PC-9 (cell line): ENCODE measurements at regions not wholly inside any gene's neighbourhood (a gene's known extent, or its start where the extent isn't known, plus 50 kb on each side); places are given as distances from the start of the nearest gene placed in this dataset.

Source experiments
- BruUV-seq: library from RNA; stranded (reverse); fragments of 400-500 nt; replicated peaks from 2 replicates; lab custom pipeline; 2021; lab: Mats Ljungman, UMichigan
- CTCF ChIA-PET: fragments of 300-600 bp; sonication (Branson Sonifier 250); formaldehyde crosslinking; loops from one replicate; lab custom pipeline; 2022; ENCODE audit warnings: antibody characterized with exemption; lab: Charles Lee
- POLR2A ChIA-PET: fragments of 300-600 bp; sonication (Branson Sonifier 250); formaldehyde crosslinking; loops from one replicate; lab custom pipeline; 2022; ENCODE audit warnings: antibody characterized with exemption; ENCODE audit not compliant: unreplicated experiment; lab: Charles Lee
- DNase-seq, 2 experiments: peaks; one replicate each; pipeline versions ENCODE4 v3.0.0 to v3.0.0-alpha.2; 2015 to 2022; ENCODE audit warnings: mixed read lengths in 1 of 2
- H2AFZ ChIP-seq: fragments of 200-600 bp; sonication (generic); 2 replicates; pipeline ENCODE4 v1.8.1; 2017; ENCODE audit warnings: antibody characterized with exemption
- H3F3A ChIP-seq: fragments of 200-600 bp; sonication (generic); 2 replicates; pipeline ENCODE4 v1.8.1; 2017; ENCODE audit warnings: antibody characterized with exemption, mild to moderate bottlenecking, low read depth; ENCODE audit not compliant: insufficient read depth
- H3K27ac ChIP-seq: fragments of 200-600 bp; sonication (generic); 2 replicates; pipeline ENCODE4 v1.6.1; 2016; ENCODE audit warnings: mixed run types
- H3K27me3 ChIP-seq: fragments of 200-600 bp; sonication (generic); 2 replicates; pipeline ENCODE4 v1.6.1; 2016; ENCODE audit warnings: low read depth, mixed run types; ENCODE audit not compliant: insufficient read depth
- H3K36me3 ChIP-seq: fragments of 200-600 bp; sonication (generic); 2 replicates; pipeline ENCODE4 v1.6.1; 2016; ENCODE audit warnings: low read depth, mixed run types
- H3K4me1 ChIP-seq: fragments of 200-600 bp; sonication (generic); replicated peaks from 2 replicates; pipeline ENCODE4 v1.6.1; 2016; ENCODE audit warnings: mixed run types; ENCODE audit not compliant: insufficient read depth
- H3K4me2 ChIP-seq: fragments of 200-600 bp; sonication (generic); 2 replicates; pipeline ENCODE4 v1.6.1; 2017; ENCODE audit warnings: mixed run types
- H3K4me3 ChIP-seq: fragments of 200-600 bp; sonication (generic); 2 replicates; pipeline ENCODE4 v1.6.1; 2016; ENCODE audit warnings: mixed run types
- H3K79me2 ChIP-seq: fragments of 200-600 bp; sonication (generic); 2 replicates; pipeline ENCODE4 v1.6.1; 2017; ENCODE audit warnings: low read depth, mixed run types
- H3K9me2 ChIP-seq: fragments of 200-600 bp; sonication (generic); 2 replicates; pipeline ENCODE4 v1.8.1; 2017; ENCODE audit warnings: mild to moderate bottlenecking; ENCODE audit not compliant: insufficient read depth
- H3K9me3 ChIP-seq: fragments of 200-600 bp; sonication (generic); 2 replicates; pipeline ENCODE4 v1.8.1; 2016; ENCODE audit warnings: low read depth; ENCODE audit not compliant: insufficient read depth
- H4K20me1 ChIP-seq: fragments of 200-600 bp; sonication (generic); 2 replicates; pipeline ENCODE4 v1.8.1; 2017; ENCODE audit not compliant: insufficient read depth
- EZH2 ChIP-seq: fragments of 200-600 bp; sonication (generic); IDR thresholded peaks from 2 replicates; pipeline ENCODE4 v1.8.0; 2017; ENCODE audit warnings: antibody characterized with exemption, low read depth
- intact Hi-C: fragments of 100-400 bp; cut with micrococcal nuclease; formaldehyde crosslinking; loops from one replicate; pipeline ENCODE4 v1.10.0; 2022; ENCODE audit not compliant: unreplicated experiment
- TF ChIP-seq, protein P1 (sequence below): fragments of 200-600 bp; sonication (generic); conservative IDR thresholded peaks from 2 replicates; pipeline ENCODE4 v1.6.1; 2017; ENCODE audit warnings: mixed run types, antibody characterized with exemption, mild to moderate bottlenecking, moderate library complexity

DNA sequence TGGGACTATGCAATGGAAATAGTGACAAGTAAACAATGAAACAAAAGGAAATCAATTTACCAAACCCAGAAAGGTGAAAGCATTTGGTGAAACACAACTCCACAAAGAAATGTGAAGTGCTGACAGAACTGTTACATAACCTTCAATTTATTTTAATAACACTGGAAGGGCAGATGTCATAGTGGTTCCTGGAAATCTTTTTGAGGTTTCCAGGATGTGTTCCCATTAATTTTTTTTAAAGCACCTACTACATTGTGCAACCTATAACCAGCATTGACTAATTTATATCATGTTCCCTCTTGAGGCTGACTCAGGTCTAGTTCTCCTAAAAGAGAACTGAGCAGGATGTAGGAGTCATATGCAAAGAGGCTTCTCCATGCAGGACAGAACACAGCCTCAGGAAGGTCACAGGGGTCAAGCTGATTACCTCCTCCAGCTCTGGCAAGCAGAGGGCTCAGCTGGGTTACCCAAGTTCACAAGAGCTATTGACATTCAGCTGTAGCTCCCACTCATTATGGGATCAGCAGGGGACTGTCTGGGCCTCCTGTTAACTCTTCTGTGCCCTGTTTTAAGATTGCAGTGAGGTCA, 157.1 kb upstream of the NRIP1 start:
- Histone ChIP-seq H3K9me3 (peaks cover 18% of the 10 kb centered on the region), H3F3A (peaks cover 24% of the 10 kb centered on the region), H3K27ac (peak overlapping the region; percentile 61), H3K4me3 (no peak overlapping the region), H3K27me3 (no peaks in the 10 kb centered on the region), H3K4me2 (peak overlapping the region; percentile 32), H4K20me1 (no peaks in the 10 kb centered on the region), H3K36me3 (no peaks in the 10 kb centered on the region), H2AFZ (no peak overlapping the region), H3K79me2 (no peaks in the 10 kb centered on the region), H3K9me2 (no peaks in the 10 kb centered on the region), H3K4me1 (peaks cover 44% of the 10 kb centered on the region)
- DNase-seq = peak; percentile 21 to 82
- TF ChIP-seq, protein P1, sequence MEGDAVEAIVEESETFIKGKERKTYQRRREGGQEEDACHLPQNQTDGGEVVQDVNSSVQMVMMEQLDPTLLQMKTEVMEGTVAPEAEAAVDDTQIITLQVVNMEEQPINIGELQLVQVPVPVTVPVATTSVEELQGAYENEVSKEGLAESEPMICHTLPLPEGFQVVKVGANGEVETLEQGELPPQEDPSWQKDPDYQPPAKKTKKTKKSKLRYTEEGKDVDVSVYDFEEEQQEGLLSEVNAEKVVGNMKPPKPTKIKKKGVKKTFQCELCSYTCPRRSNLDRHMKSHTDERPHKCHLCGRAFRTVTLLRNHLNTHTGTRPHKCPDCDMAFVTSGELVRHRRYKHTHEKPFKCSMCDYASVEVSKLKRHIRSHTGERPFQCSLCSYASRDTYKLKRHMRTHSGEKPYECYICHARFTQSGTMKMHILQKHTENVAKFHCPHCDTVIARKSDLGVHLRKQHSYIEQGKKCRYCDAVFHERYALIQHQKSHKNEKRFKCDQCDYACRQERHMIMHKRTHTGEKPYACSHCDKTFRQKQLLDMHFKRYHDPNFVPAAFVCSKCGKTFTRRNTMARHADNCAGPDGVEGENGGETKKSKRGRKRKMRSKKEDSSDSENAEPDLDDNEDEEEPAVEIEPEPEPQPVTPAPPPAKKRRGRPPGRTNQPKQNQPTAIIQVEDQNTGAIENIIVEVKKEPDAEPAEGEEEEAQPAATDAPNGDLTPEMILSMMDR = no peak
- TF ChIP-seq EZH2 = no peak
- ChIA-PET CTCF (no interaction called here), POLR2A (no interaction called here)
- intact Hi-C loops = no loop called here
- no TSS peak for BruUV-seq

DNA sequence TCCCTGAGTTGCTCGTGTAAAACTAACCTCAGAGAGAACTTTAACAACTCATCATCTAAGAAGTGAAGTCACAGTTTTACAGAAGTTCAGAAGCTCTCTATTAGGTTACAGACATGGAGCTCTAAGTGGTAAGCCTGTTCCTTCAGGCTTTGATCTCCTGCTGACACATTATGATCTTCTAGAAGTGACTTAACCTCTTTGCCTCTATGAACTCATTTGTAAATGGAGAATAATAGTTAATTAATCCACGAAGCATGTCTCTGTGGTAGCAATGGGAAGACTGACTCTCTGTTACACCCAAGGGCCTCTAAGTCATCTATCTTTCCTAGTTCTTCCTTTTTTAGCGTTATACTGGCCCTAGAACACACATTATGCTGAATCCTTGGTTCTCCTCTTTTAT, 157.9 kb upstream of the NRIP1 start:
- BruUV-seq = no TSS peak

DNA sequence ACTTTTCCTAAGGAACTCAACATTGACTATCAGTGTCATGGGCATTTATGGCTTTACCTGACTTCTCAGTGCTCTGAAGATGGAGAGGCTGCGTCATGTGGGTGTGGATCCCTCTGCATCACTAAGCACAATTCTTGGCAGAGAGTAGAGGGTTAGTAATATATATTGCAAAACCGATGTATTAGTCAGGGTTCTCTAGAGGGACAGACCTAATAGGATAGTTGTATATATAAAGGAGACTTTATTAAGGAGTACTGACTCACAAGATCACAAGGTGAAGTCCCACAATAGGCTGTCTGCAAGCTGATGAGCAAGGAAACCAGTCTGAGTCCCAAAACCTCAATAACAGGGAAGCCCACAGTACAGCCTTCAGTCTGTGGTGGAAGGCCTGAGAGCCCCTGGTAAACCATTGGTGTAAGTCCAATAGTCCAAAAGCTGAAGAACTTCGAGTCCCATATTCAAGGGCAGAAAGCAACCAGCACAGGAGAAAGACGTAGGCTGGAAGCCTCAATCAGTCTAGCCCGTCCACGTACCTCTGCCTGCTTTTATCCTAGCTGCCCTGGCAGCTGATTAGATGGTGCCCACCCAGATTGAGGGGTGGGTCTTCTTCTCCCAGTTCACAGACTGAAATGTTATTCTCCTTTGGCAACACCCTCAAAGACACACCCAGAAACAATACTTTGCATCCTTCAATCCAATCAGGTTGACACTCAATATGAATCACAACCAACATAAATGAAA, 159.7 kb upstream of the NRIP1 start:
- Histone ChIP-seq H3K27me3 (no peaks in the 10 kb centered on the region), H3F3A (peaks cover 24% of the 10 kb centered on the region), H2AFZ (no peak overlapping the region), H3K4me1 (peaks cover 44% of the 10 kb centered on the region), H3K4me2 (0 out of 2 replicates have a peak overlapping the region, but pooled peaks have one; percentile 8), H3K4me3 (no peak overlapping the region), H4K20me1 (no peaks in the 10 kb centered on the region), H3K27ac (peak overlapping the region; percentile 63), H3K9me2 (no peaks in the 10 kb centered on the region), H3K79me2 (no peaks in the 10 kb centered on the region), H3K9me3 (peaks cover 14% of the 10 kb centered on the region), H3K36me3 (no peaks in the 10 kb centered on the region)
- BruUV-seq = no TSS peak
- intact Hi-C loops = no loop called here
- ChIA-PET CTCF (no interaction called here), POLR2A (interaction anchor here (0.6 kb wide), 1 partner anchor 15 kb away, joined by 4 read pairs; no protein-coding TSS in a partner anchor)
- DNase-seq = peak; percentile 28 to 90
- TF ChIP-seq, protein P1 = no peak
- no peak for TF ChIP-seq EZH2

More for the DNA sequence above, 157.9 kb upstream of the NRIP1 start:
- Histone ChIP-seq H3K4me1 (peaks cover 44% of the 10 kb centered on the region), H3K9me3 (peaks cover 14% of the 10 kb centered on the region), H3F3A (peaks cover 24% of the 10 kb centered on the region), H3K27ac (peak overlapping the region; percentile 61), H3K27me3 (no peaks in the 10 kb centered on the region), H3K9me2 (no peaks in the 10 kb centered on the region), H3K36me3 (no peaks in the 10 kb centered on the region), H2AFZ (no peak overlapping the region), H4K20me1 (no peaks in the 10 kb centered on the region), H3K4me2 (peak overlapping the region; percentile 32; the same call in 1 of the 2 replicates), H3K79me2 (no peaks in the 10 kb centered on the region), H3K4me3 (no peak overlapping the region)
- intact Hi-C loops = no loop called here
- no peak for TF ChIP-seq EZH2
- TF ChIP-seq, protein P1 = no peak
- DNase-seq = no peak
- CTCF ChIA-PET = no interaction called here
- POLR2A ChIA-PET = no interaction called here
